Ureter (tissue), 1 donor: ENCODE measurements at regions not wholly inside any gene's neighbourhood (a gene's known extent, or its start where the extent isn't known, plus 50 kb on each side); places are given as distances from the start of the nearest gene placed in this dataset.

ENCODE experiments used
- DNase-seq: peaks from one replicate; pipeline ENCODE4 v3.0.0-alpha.2; 2020; ENCODE audit warnings: low spot score
- donor health status: DM: yes; HTN: yes; CAD: no.

DNA sequence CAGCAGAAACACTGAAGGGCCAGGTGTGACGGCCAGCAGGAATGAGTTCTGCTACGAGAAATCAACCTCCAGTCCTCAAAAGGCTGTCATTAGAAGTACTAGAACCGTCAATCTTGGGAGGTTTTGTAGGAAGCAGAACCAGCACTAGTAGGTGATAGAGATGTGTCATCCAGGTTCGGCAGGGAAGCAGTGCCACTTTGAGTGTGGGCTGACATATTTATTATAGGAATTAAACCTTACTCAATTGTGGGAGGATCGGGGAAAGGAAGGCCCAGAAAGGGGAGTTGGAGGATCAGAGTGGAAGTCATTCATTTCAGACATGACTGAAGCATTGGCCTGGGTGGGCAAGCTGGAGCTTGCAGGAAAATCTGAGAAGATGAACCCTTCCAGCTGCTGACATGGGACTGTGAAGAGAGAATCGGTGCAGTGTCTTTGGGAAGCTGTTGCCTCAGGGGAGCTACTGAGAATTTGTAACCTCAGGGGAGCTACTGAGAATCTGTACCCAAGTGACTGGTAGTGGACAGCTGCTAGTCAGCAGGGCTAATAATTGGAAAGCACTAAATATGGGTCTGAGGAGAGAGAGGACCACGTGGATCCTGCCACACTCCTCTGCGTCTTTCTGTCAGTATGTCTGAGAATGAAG lies 177.4 kb downstream of the SPRY1 start:
- DNase-seq, result no peak

GRCh38 chr4:123575291-123575690 lies 178.7 kb downstream of the SPRY1 start:
- DNase-seq, result no peak

GRCh38 chr4:123577225-123577906 lies 180.8 kb downstream of the SPRY1 start:
- DNase-seq, result no peak

GRCh38 chr4:123578276-123579029 lies 181.9 kb downstream of the SPRY1 start:
- DNase-seq, result no peak

DNA sequence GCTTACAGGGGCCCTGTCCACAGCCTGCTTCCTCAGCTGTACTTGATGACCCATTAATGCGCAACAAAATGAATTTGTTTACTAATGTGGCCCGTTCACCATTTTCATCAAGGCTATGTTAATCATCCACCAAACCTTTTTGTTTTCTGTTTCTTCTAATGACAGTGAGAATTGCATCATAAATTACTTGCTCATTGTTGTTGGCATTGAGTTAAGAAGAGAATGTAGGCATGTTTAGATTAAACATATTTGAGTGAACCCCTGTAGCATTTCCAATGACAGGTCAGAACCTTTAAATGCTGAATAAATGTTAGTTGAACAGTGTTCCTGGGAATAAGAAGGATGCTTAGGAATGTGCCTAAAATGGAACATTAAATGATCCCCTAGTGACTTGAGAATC lies 183.4 kb downstream of the SPRY1 start:
- DNase-seq, result no peak

DNA sequence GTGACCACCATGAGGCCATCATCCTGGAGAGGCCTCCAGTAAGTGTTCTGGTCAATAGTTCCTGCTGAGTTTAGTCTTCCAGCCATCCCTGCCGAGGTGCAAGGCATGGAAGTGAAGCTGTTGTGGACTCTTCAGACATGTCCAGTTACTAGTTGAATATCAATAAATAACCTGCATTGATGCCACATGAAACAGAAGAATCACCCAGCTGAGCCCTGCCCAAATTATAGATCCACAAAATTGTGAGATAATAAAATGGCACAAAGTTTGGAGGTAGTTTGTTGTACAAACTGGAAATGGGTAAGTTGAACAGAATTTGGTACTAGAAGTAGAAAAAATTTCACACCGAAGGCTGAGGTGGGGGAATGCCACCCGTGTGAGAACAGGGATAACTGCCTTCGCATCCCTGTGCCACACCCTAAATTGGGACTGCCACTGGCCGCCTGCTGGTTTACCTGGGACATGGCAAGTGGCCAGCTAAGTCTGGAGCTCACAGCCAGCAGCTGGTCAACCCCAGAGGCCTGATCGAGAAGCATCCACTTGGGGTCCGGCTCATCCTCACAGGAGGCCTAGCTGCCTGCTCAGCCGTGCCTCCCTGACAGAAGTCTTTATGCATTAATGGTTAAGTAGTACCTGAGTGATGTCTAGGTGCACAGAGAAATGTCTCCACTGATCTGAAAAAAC lies 184.5 kb downstream of the SPRY1 start:
- DNase-seq, result no peak

- no peak for DNase-seq
These were observed 185.2 kb downstream of the SPRY1 start for GRCh38 chr4:123581802-123582201.

DNA sequence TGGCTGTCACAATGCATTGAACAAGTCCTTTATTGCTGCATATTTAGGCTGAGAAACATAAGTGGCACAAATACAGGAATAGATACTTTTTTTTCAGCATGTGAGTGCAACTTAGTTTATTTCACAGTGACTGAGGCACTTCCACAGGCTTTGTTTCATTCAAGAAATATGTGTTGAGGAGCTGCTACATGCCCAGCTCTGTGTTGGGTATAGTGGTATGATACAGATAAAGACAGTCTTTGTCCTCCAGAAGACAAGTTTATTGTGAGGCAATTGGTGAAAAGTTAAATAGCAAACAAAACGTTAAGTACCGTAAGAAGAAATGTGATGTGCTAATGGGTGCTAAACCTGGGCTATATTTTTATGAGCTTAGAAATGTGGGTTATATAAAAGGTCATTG lies 186.4 kb downstream of the SPRY1 start:
- DNase-seq, result no peak

- no peak for DNase-seq
These were observed 188.5 kb downstream of the SPRY1 start for GRCh38 chr4:123585111-123585510.

GRCh38 chr4:123587983-123588494 lies 191.4 kb downstream of the SPRY1 start:
- peak; percentile 73 for DNase-seq

DNA sequence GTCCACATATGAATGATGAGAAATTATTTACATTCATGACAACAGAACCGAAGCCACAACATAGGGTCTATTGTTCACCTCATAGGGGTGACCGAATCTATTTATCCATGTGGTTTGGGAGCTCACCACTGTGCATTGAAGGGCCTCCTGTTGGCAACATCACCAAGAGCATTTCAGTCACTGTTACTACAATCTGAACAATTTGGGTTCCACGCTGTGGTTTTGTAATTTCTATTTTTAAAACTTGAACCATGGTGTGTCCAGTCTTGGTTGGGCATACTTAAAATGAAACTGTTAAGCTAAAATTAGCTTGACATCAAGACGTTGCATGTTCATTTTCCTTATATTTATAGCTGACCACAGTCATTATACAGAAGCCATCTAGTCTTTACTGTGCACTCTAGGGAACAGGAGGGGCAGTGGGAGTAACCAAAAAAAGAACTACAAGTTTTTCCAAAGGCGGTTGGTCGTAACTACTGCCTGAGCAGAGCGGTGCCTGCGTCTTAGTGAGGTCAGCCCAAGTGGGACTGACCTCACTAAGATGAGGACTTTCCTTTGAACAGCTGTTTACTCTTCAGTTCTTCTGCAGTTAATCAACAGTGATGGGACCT lies 192.1 kb downstream of the SPRY1 start:
- DNase-seq, result no peak

GRCh38 chr4:123589301-123589700 lies 192.7 kb downstream of the SPRY1 start:
- DNase-seq, result no peak

- no peak for DNase-seq
These were observed 195.3 kb downstream of the SPRY1 start for GRCh38 chr4:123591875-123592274.

DNA sequence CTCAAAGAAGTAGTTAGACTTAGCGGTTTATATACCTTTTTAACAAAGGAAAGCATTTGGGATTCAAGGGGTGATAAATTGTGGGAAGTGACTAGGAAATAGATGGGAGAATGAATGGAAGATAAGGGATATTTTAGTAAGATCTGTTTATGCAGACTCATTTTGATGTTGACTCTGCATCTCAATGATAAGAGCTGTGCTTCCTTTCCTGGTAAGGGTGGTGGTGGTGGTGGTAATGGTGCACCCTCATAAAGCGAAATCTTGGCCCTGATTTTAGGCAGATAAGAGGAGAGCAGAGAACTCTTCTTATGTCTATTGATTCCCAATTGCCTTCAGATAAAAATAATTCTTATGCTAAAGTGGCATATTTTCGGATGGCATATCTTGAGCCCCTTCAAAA lies 197.1 kb downstream of the SPRY1 start:
- DNase-seq, result no peak

DNA sequence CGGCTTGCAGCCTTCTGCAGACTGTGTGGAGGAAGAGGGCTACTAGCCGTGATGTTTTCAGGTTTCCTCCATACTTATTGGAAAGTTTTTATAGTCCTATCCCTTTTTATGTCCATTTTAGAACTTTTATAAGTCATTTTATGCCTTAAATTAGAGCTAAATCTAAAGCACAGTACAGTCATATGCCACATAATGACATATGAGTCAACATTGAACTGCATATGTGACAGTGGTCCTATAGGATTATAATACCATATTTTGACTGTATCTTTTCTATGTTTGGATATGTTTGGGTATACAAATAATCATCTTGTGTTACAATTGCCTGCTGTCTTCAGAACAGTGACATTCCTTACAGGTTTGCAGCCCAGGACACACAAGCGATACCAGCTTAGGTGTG lies 200.2 kb downstream of the SPRY1 start:
- DNase-seq, result no peak

DNA sequence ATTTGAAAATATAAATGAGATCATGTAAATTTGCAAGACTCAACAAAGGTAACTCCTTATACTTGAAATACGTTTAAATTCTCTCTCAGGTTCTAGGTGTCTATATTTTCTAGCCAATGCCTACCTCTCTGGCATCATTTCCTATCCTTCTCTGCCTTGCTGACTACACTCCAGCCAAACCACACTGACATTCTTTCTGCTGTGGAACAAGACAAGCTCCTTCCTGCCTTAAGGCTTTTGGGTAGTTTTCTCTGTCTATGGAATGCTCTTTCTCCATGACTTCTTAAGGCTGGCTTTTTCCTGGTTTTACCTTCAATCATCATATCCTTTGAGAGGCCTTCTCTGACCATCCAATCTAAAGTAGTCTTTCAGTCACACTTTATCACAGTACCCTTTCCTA lies 201.0 kb downstream of the SPRY1 start:
- no peak for DNase-seq

GRCh38 chr4:123598331-123598730 lies 201.7 kb downstream of the SPRY1 start:
- no peak for DNase-seq

- no peak for DNase-seq
These were observed 202.7 kb downstream of the SPRY1 start for GRCh38 chr4:123599061-123599919.

DNA sequence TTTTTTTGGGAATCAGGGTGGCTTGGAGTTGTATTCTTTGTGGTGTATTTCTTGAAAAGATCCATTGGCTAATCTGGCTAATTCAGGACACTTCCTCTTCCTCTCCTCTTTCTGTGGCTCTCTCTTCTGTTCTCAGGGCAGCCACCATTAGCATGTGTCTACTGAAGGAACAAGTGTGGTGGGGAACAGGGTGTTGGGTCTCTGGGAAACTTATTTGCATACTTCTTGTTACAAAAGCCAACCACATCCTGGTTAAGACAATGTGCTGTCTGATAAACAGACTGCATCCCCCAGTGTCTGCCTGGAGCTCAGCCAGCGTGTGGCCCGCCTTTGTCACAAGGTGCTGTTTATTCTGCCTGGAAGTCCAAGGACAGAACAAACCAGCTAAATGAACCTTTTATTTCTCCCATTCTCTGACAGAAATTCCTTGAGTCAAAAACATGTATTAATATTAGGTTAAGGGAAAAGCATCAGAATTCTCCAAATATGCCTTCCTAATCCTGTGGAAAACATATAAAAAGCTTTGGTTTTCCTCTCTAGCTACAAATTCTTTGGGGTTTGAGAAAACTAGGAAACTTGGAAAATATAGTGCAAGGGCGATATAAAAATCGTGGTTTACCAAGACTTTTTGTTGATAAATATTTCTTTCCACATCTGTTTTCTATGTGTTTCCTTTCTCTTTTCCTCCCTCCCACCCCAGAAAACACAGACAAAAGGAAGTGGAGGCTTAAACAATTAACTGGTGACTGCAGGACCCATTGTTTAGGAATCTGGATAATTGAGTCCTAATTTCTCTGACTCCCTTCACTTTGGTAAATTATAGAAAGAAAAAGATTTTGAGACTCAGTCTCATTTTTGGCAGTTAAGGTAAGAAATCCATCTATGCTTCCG lies 203.6 kb downstream of the SPRY1 start:
- peak; percentile 68 for DNase-seq
